Stimulated activated CD8-positive, alpha-beta memory T cell treated with anti-CD3 and anti-CD28 coated beads, Interleukin-12 subunit alpha, Interleukin-12 subunit beta, amount 100 ng/mL, for 24 hours (primary cell): ENCODE measurements at regions not wholly inside any gene's neighbourhood (a gene's known extent, or its start where the extent isn't known, plus 50 kb on each side); places are given as distances from the start of the nearest gene placed in this dataset.
"Not testable (repeated sequence)": the region's sequence is repeated elsewhere in the genome, so short reads cannot be mapped to it uniquely, and the experiment has no call there.

Experiments
- DNase-seq: peaks from one replicate; pipeline ENCODE4 v3.0.0-alpha.2; 2020; ENCODE audit errors: extremely low read depth

- DNase-seq: no peak
Observed at GRCh38 chr1:172754609-172755008, 95.7 kb downstream of the FASLG start.

- DNase-seq: no peak
Observed at GRCh38 chr1:172755099-172755498, 96.2 kb downstream of the FASLG start.

- DNase-seq: no peak
Observed at GRCh38 chr1:172756024-172756423, 97.1 kb downstream of the FASLG start.

- DNase-seq: no peak
Observed at GRCh38 chr1:172758259-172758658, 99.4 kb downstream of the FASLG start.

- no peak for DNase-seq
Observed at GRCh38 chr1:172760121-172760520, 101.2 kb downstream of the FASLG start.

- no peak for DNase-seq
Observed at GRCh38 chr1:172761581-172762486, 102.9 kb downstream of the FASLG start.

GRCh38 chr1:172763057-172763456 lies 104.2 kb downstream of the FASLG start:
- DNase-seq: no peak

- DNase-seq: no peak
Observed at GRCh38 chr1:172764378-172764777, 105.5 kb downstream of the FASLG start.

- DNase-seq: no peak
Observed at GRCh38 chr1:172766462-172766861, 107.6 kb downstream of the FASLG start.

- no peak for DNase-seq
Observed at GRCh38 chr1:172770071-172770470, 111.2 kb downstream of the FASLG start.

GRCh38 chr1:172774561-172774960 lies 115.7 kb downstream of the FASLG start:
- DNase-seq: no peak

GRCh38 chr1:172775606-172776005 lies 116.7 kb downstream of the FASLG start:
- no peak for DNase-seq

- DNase-seq: no peak
Observed at GRCh38 chr1:172776071-172776470, 117.2 kb downstream of the FASLG start.

GRCh38 chr1:172777767-172778166 lies 118.9 kb downstream of the FASLG start:
- DNase-seq: no peak

- no peak for DNase-seq
Observed at GRCh38 chr1:172778456-172779455, 119.9 kb downstream of the FASLG start.

- no peak for DNase-seq
Observed at GRCh38 chr1:172779491-172779890, 120.6 kb downstream of the FASLG start.

- DNase-seq: no peak
Observed at GRCh38 chr1:172781513-172782140, 122.7 kb downstream of the FASLG start.

- no peak for DNase-seq
Observed at GRCh38 chr1:172789840-172790239, 130.9 kb downstream of the FASLG start.

- no peak for DNase-seq
Observed at GRCh38 chr1:172790245-172790644, 131.3 kb downstream of the FASLG start.

- DNase-seq: no peak
Observed at GRCh38 chr1:172793823-172794222, 134.9 kb downstream of the FASLG start.

GRCh38 chr1:172795741-172796140 lies 136.8 kb downstream of the FASLG start:
- DNase-seq: no peak

- not testable (repeated sequence) for DNase-seq
Observed at GRCh38 chr1:172799804-172800203, 140.9 kb downstream of the FASLG start.
